ENCODE measurements at regions not wholly inside any gene's neighbourhood (a gene's known extent, or its start where the extent isn't known, plus 50 kb on each side); places are given as distances from the start of the nearest gene placed in this dataset.

GRCh38 chr3:99126316-99126715 is 224.8 kb upstream of the DCBLD2 start:
- no peak for DNase-seq (ENCODE audit: low read depth, low spot score)

GRCh38 chr3:99119385-99119784 is 217.9 kb upstream of the DCBLD2 start:
- no peak for DNase-seq (ENCODE audit: low read depth, low spot score)

- no peak for DNase-seq (ENCODE audit: low read depth, low spot score)
These were observed 216.9 kb upstream of the DCBLD2 start for GRCh38 chr3:99118381-99118780.

- DNase-seq (ENCODE audit: low read depth, low spot score), result no peak
These were observed 213.2 kb upstream of the DCBLD2 start for GRCh38 chr3:99114565-99115291.

- no peak for DNase-seq (ENCODE audit: low read depth, low spot score)
These were observed 209.7 kb upstream of the DCBLD2 start for GRCh38 chr3:99111235-99111634.

GRCh38 chr3:99110401-99110800 is 208.9 kb upstream of the DCBLD2 start:
- no peak for DNase-seq (ENCODE audit: low read depth, low spot score)

DNA sequence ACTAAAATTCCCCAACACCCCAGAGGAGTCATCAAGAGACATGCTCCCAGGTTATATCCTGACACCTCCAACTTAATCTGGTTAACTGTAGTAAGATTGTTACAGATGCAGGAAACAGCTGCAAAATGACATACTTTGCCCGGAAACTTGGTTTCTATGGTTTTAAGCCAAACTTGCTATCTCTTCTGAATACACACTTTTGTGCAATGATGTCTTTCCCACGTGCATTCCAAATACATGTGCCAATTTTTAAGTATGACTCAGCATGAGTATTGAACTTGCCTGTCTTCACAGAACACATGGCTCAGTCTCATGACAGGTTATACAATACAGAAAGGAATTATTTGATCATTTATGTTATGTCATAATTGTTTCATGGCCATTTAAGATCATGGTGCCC is 207.0 kb upstream of the DCBLD2 start:
- DNase-seq (ENCODE audit: low read depth, low spot score), result peak; percentile 97

GRCh38 chr3:99094606-99095005 is 193.1 kb upstream of the DCBLD2 start:
- DNase-seq (ENCODE audit: low read depth, low spot score), result no peak

- DNase-seq (ENCODE audit: low read depth, low spot score), result no peak
These were observed 185.8 kb upstream of the DCBLD2 start for GRCh38 chr3:99087277-99087676.

GRCh38 chr3:99084826-99085225 is 183.3 kb upstream of the DCBLD2 start:
- DNase-seq (ENCODE audit: low read depth, low spot score), result no peak

DNA sequence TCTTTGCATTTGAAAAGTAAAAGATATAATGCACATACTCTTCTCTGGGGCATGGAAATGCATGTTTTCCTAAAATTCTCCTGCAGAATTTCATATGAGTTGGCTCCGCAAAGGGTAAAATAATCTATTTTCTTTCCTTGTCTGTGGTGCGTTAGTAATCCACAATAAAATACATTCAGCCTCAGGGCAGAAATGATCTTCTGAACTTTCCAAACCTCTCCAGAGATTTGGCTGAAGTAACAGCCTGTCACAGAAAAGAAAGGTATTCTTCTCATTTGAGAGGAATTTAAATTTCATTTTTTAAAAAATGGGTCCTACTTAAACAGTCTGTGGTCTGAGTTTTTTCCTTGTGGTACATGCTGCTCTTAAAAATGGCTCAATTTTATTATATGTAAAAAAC is 182.7 kb upstream of the DCBLD2 start:
- DNase-seq (ENCODE audit: low read depth, low spot score), result no peak

DNA sequence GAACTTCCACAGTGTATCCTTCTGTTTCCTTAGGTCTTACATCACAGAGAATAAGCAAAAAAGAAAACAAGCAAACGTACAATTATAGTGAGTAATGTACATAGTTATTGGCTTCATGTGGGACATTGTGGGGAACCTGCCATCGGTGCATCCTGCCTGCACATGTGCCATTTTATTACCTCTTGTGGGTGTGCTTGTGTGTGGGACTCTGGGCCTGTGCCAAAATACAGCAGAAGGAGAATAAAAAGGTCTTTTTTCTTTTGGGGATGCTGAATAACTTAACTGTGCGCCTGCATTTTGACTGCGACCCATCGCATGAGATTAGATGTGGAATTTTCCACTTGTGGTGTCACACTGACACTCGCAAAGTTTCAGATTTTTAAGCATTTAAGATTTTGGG is 169.6 kb upstream of the DCBLD2 start:
- no peak for DNase-seq (ENCODE audit: low read depth, low spot score)

GRCh38 chr3:99069973-99070372 is 168.5 kb upstream of the DCBLD2 start:
- DNase-seq (ENCODE audit: low read depth, low spot score), result no peak

- no peak for DNase-seq (ENCODE audit: low read depth, low spot score)
These were observed 165.4 kb upstream of the DCBLD2 start for GRCh38 chr3:99066863-99067262.

- no peak for DNase-seq (ENCODE audit: low read depth, low spot score)
These were observed 147.7 kb upstream of the DCBLD2 start for GRCh38 chr3:99049164-99049563.

GRCh38 chr3:99041747-99042146 is 140.3 kb upstream of the DCBLD2 start:
- no peak for DNase-seq (ENCODE audit: low read depth, low spot score)

DNA sequence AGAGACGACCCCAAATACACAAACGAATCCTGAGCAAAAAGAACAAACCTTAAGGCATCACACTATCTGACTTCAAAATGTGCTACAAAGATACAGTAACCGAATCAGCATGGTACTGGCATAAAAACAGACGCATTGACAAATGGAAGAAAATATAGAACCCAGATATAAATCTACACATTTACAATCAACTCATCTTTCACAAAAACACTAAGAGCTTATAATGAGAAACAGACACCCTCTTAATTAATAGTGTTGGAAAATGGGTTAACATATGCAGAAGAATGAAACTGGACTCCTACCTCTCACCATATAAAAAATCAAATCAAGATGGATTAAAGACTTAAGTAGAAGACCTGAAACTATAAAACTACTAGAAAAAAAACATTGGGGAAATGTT is 130.3 kb upstream of the DCBLD2 start:
- DNase-seq (ENCODE audit: low read depth, low spot score), result no peak

DNA sequence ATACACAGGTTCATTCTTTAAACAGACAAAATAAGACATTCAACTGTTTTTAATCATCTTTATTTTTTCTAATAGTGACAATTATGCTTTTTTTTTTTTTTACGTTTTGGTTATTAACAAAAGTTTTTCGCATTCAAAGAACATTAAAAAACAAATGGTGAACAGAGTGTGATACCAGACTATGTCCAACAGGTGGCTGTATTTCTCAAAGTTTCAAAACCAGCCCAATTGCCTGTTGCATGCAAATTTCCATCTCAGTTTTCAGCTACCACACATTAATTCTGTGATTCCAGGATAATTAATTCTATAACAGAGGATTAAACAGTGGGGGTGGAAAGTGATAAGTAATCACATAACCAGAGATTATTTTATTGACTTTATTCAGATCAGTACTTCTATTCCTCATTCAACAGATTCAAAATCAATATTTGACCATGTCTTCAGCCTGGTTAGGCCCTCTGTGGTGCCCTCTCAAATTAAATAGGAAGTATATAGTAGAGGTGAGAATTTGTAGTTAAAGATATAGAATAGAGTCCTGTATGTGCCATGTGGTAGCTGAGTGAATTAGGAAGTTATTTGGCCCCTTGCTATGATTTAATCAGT is 122.2 kb upstream of the DCBLD2 start:
- peak; percentile 2 for DNase-seq (ENCODE audit: low read depth, low spot score)

DNA sequence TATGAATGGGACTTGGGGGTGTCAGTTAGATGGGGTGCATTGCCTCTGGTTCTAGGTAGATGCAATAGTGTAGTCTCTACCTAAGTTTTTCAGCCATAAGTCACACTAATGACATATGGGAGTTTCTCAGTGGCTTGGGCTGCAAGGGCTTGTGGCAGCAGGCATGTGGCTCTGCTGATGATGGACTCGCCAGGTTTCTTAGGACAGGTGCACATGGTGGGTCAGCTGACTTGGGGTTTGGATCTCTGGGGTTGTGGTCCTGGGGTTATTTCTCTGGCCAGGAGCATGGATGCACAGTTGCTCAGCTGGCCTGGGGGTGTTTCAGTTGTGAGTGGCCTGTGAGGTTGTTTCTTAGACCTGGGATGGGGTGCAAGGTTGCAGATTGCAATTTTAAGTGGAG is 120.0 kb upstream of the DCBLD2 start:
- no peak for DNase-seq (ENCODE audit: low read depth, low spot score)

DNA sequence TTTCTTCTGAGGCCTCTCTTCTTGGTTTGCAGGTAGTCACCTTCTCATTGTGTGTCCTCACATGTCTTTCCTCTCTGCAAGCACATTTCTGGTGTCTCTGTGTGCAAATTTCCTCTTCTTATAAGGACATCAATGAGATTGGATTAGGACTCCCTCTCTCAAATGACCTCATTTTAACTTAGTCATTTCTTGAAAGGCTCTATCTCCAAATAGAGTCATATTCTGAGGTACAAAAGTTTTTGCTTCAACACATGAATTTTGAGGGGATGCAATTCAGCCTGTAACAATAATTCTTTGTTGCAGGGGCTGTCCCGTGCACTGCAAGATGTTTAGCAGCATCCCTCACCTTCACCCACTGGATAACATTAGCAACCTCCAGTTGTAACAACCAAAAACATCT is 115.0 kb upstream of the DCBLD2 start:
- DNase-seq (ENCODE audit: low read depth, low spot score), result no peak

DNA sequence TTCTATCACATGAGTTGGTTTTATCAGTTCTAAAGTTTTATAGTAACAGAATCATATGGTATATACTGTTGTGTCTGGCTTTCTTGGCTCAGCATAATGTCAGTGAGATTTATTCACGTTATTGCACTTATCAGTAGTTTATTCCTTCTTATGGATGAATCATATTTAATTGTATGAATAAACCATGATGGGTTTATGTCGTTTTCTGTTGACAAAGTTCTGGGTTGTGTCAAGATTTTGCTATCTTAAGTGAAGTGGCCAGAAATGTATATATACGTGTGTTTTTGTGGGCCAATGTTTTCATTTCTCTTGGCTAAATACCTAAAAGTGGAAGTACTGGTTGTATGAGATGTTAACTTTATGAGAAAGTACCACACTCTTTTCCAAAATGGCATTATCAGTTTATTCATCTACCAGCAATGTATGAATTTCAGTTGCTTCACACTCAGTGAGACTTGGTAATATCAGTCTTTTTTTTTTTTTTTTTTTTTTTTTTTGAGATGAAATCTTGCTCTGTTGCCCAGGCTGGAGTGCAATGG is 112.4 kb upstream of the DCBLD2 start:
- DNase-seq (ENCODE audit: low read depth, low spot score), result no peak

DNA sequence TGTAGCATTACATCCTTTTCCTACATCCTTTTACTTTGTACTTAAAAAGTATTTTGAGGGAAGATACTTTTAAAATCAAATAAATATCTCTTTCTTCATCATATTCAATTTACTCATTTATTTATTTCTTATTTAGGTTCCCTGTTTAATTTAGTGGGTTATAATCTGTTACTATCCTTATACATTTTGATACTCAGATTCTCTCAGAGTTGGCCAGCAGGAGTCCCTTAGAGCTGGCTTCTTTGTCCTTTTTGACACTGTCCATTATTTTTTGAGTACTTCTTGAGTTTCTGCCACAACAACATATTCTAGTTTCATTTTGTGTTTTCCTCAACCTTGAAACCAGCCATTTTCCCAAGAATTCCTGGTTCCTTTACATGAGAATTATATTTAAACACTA is 111.6 kb upstream of the DCBLD2 start:
- DNase-seq (ENCODE audit: low read depth, low spot score), result no peak

- DNase-seq (ENCODE audit: low read depth, low spot score), result no peak
These were observed 110.6 kb upstream of the DCBLD2 start for GRCh38 chr3:99012051-99012450.
